SK-N-SH (cell line): ENCODE measurements at regions not wholly inside any gene's neighbourhood (a gene's known extent, or its start where the extent isn't known, plus 50 kb on each side); places are given as distances from the start of the nearest gene placed in this dataset.

ENCODE experiments used
- EP300 ChIP-seq, 2 experiments: IDR thresholded peaks; 2 replicates each; pipeline versions ENCODE4 v1.4.0 to v1.6.1; 2012; ENCODE audit warnings: borderline replicate concordance in 1 of 2, low read depth in 1 of 2, low read length in 1 of 2
- FOXJ3 ChIP-seq: sonication (generic); formaldehyde crosslinking; IDR thresholded peaks from 2 replicates; pipeline ENCODE4 v1.5.1; 2020; ENCODE audit warnings: mild to moderate bottlenecking, missing genetic modification reagents
- REST ChIP-seq: IDR thresholded peaks from 2 replicates; pipeline ENCODE4 v1.6.1; 2012; ENCODE audit warnings: mild to moderate bottlenecking, low read depth, low read length, moderate library complexity
- TAF1 ChIP-seq: IDR thresholded peaks from 2 replicates; pipeline ENCODE4 v1.6.1; 2012; ENCODE audit warnings: low read depth, mild to moderate bottlenecking, low read length, moderate library complexity, borderline replicate concordance
- TEAD4 ChIP-seq: IDR thresholded peaks from 2 replicates; pipeline ENCODE4 v1.4.0; 2012; ENCODE audit warnings: mild to moderate bottlenecking, borderline replicate concordance; ENCODE audit not compliant: insufficient read depth
- TF ChIP-seq, protein P1 (sequence below): fragments of 200-600 bp; sonication (generic); IDR thresholded peaks from 2 replicates; pipeline ENCODE4 v1.6.1; 2017; ENCODE audit warnings: antibody characterized with exemption, mild to moderate bottlenecking, moderate library complexity
- TF ChIP-seq, protein P2 (sequence below): IDR thresholded peaks from 2 replicates; pipeline ENCODE4; 2012

GRCh38 chr1:90800012-90800717 is 83.1 kb upstream of the BARHL2 start:
- TF ChIP-seq EP300 (IDR thresholded peaks at IDR 0.05; ENCODE audit: borderline replicate concordance in 1 of 2, low read depth in 1 of 2, low read length in 1 of 2) (no peak), TEAD4 (no peak), TAF1 (no peak), FOXJ3 (CRISPR knock-in tag) (no peak), REST (no peak)
- TF ChIP-seq, protein P1, sequence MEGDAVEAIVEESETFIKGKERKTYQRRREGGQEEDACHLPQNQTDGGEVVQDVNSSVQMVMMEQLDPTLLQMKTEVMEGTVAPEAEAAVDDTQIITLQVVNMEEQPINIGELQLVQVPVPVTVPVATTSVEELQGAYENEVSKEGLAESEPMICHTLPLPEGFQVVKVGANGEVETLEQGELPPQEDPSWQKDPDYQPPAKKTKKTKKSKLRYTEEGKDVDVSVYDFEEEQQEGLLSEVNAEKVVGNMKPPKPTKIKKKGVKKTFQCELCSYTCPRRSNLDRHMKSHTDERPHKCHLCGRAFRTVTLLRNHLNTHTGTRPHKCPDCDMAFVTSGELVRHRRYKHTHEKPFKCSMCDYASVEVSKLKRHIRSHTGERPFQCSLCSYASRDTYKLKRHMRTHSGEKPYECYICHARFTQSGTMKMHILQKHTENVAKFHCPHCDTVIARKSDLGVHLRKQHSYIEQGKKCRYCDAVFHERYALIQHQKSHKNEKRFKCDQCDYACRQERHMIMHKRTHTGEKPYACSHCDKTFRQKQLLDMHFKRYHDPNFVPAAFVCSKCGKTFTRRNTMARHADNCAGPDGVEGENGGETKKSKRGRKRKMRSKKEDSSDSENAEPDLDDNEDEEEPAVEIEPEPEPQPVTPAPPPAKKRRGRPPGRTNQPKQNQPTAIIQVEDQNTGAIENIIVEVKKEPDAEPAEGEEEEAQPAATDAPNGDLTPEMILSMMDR, result no peak
- TF ChIP-seq, protein P2, sequence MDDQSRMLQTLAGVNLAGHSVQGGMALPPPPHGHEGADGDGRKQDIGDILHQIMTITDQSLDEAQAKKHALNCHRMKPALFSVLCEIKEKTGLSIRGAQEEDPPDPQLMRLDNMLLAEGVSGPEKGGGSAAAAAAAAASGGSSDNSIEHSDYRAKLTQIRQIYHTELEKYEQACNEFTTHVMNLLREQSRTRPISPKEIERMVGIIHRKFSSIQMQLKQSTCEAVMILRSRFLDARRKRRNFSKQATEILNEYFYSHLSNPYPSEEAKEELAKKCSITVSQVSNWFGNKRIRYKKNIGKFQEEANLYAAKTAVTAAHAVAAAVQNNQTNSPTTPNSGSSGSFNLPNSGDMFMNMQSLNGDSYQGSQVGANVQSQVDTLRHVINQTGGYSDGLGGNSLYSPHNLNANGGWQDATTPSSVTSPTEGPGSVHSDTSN, result no peak
